Gastrocnemius medialis (tissue), 4 donors: ENCODE measurements at regions not wholly inside any gene's neighbourhood (a gene's known extent, or its start where the extent isn't known, plus 50 kb on each side); places are given as distances from the start of the nearest gene placed in this dataset.

ENCODE experiments used
- ATAC-seq, 2 donors: fragments of 150-250 bp; one replicate each; pipeline ENCODE4 v1.9.1; 2016
- DNase-seq, 2 donors: peaks; one replicate each; pipeline ENCODE4 v3.0.0-alpha.2; 2019
- H3K27ac ChIP-seq, 4 donors: fragments of 200-600 bp; sonication (generic); 1 replicate in 1 of 4; 2 replicates in 3 of 4; pipeline ENCODE4 v1.5.1; 2016 to 2018; ENCODE audit warnings: mild to moderate bottlenecking in 2 of 4, moderate library complexity in 1 of 4
- H3K27me3 ChIP-seq, 3 donors: fragments of 200-600 bp; sonication (generic) in 2 of 3; 1 replicate in 1 of 3; 2 replicates in 2 of 3; pipeline versions ENCODE4 v1.5.1 to v1.6.0; 2016 to 2019; ENCODE audit warnings: mild to moderate bottlenecking in 1 of 3, moderate library complexity in 1 of 3
- H3K36me3 ChIP-seq, 2 donors: fragments of 200-600 bp; sonication (generic) in 1 of 2; one replicate each; pipeline ENCODE4 v1.5.1; 2017 to 2018
- H3K4me1 ChIP-seq, 2 donors: fragments of 200-600 bp; sonication (generic) in 1 of 2; one replicate each; pipeline ENCODE4 v1.5.1; 2016 to 2017; ENCODE audit warnings: mild to moderate bottlenecking in 2 of 2
- H3K4me3 ChIP-seq, 4 donors: fragments of 200-600 bp; sonication (generic) in 3 of 4; 1 replicate in 1 of 4; 2 replicates in 3 of 4; pipeline ENCODE4 v1.5.1; 2016 to 2019; ENCODE audit warnings: mild to moderate bottlenecking in 2 of 4
- H3K9me3 ChIP-seq, 3 donors: fragments of 200-600 bp; sonication (generic) in 2 of 3; 1 replicate in 1 of 3; 2 replicates in 2 of 3; pipeline ENCODE4 v1.5.1; 2016 to 2019
- POLR2A ChIP-seq, 2 donors: fragments of 450-650 bp; IDR thresholded peaks; one replicate each; pipeline ENCODE4 v1.6.1; 2017; ENCODE audit warnings: antibody characterized with exemption in 2 of 2, mild to moderate bottlenecking in 2 of 2, moderate library complexity in 2 of 2
- in situ Hi-C, 4 donors: fragments of 200-750 bp; cut with MboI; loops; one replicate each; pipeline versions ENCODE4 v1.15.0 to v1.8.0; 2017; ENCODE audit warnings: low sequenced_read_pairs in 4 of 4
- intact Hi-C: fragments of 100-400 bp; cut with DNase I; formaldehyde crosslinking; loops from one replicate; pipeline ENCODE4 v1.15.1; 2023; ENCODE audit warnings: low total_unique reads
- TF ChIP-seq, protein P1 (sequence below), 5 experiments: fragments of 450-650 bp in 3 of 5; fragments of 200-600 bp in 2 of 5; sonication (generic) in 2 of 5; IDR thresholded peaks in 4 of 5; conservative IDR thresholded peaks in 1 of 5; 1 replicate in 4 of 5; 2 replicates in 1 of 5; pipeline ENCODE4 v1.5.1; 2016 to 2019; ENCODE audit warnings: antibody characterized with exemption in 5 of 5, mild to moderate bottlenecking in 3 of 5, moderate library complexity in 3 of 5

DNA sequence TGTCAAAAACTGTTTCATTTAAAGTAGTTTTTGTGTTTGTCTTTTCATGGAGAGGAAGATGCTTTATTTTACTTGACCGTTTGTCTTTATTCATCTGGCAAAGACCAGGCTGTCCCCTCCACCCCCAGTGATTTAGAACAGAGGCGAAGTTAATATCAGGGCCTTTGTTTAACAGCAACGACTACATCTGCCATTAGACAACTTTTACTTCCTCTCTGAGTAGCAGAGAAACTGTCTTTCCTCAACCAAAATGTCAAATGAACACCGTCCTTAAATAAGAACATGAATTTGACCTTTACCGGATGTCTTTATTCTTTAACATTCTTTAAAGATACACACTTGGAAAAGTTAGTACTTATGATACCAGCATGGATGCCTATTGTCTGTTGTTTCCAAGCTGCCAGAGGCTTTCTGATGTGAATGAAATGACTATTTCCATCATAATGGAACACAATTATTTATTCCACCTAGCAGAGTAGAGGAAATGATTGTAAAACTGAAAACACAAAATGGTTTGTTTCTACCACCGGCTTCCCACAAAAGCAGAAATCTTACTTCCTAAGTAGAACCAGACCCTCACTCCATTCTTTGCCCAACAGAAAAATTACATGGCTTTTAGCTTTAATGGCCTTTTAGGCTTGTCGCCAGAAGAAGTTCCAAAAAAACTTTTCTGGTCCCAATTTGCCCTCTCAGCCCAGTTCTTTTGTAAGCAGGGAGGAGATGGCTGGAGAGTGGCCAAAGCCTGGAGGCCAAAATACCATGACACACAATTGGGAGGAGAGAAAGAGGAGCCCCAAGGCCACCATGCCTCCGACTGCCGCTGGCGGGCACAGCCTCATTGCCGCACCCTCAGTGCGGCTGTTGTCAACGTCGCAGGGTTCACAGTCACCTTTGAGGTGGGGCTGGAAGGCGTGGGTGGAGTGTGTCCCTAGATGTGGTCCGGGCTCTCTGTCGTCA lies 168.5 kb downstream of the TEX36 start:
- DNase-seq (no peak), ATAC-seq (no peak)
- no peak for TF ChIP-seq POLR2A (IDR thresholded peaks at IDR 0.05)
- TF ChIP-seq, protein P1, sequence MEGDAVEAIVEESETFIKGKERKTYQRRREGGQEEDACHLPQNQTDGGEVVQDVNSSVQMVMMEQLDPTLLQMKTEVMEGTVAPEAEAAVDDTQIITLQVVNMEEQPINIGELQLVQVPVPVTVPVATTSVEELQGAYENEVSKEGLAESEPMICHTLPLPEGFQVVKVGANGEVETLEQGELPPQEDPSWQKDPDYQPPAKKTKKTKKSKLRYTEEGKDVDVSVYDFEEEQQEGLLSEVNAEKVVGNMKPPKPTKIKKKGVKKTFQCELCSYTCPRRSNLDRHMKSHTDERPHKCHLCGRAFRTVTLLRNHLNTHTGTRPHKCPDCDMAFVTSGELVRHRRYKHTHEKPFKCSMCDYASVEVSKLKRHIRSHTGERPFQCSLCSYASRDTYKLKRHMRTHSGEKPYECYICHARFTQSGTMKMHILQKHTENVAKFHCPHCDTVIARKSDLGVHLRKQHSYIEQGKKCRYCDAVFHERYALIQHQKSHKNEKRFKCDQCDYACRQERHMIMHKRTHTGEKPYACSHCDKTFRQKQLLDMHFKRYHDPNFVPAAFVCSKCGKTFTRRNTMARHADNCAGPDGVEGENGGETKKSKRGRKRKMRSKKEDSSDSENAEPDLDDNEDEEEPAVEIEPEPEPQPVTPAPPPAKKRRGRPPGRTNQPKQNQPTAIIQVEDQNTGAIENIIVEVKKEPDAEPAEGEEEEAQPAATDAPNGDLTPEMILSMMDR (IDR thresholded peaks at IDR 0.05 in 4 of 5, conservative IDR thresholded peaks at IDR 0.05 in 1 of 5) = no peak
- Histone ChIP-seq H3K4me3 (no peak overlapping the region), H3K9me3 (no peaks in the 10 kb centered on the region), H3K4me1 (no peaks in the 10 kb centered on the region), H3K27ac (no peak overlapping the region), H3K36me3 (no peaks in the 10 kb centered on the region), H3K27me3 (peaks cover 0 to 3% (median 2%) of the 10 kb centered on the region in 3 donors)
- intact Hi-C loops = no loop called here
- in situ Hi-C loops = no loop called here

DNA sequence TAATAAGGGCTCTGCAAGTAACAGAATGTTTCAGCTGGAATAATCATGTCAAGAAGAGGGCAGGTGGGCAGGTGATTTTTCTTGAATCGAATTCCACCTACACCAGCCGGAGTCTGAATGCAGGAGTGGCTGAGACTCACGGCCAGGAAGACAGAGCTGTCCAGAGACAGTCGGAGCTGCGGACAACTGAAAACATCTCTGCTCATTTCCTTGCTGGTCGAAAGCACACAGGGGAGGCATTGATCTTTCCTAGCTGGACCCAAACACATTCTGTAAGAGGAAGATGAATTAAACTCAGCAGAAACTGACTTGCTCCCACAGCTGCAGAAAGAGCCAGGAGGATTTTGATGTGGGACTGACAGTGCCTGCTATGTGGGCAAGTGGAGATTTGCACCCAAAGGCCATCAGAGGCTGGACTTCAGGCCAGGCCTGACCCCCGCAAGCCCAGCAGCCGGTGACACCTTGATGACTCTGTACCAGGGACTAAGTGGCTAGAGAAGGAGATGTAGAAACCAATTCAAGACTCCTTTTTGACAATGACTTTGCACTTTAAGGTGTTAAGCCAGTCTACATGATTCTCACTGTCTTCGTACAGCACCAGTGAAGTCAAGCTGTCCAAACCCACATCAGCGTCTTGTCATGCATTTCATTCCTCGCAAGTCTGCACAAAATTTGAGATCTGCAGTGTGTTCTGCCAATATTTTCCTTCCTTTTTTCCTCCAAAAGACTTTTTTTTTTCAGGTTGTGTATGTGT lies 169.4 kb downstream of the TEX36 start:
- intact Hi-C loops = no loop called here
- H3K36me3 ChIP-seq = no peaks in the 10 kb centered on the region
- TF ChIP-seq, protein P1 (IDR thresholded peaks at IDR 0.05 in 4 of 5, conservative IDR thresholded peaks at IDR 0.05 in 1 of 5) = no peak
- no peak for TF ChIP-seq POLR2A (IDR thresholded peaks at IDR 0.05)
- no peak for ATAC-seq
- no peaks in the 10 kb centered on the region for H3K9me3 ChIP-seq
- no peak for DNase-seq
- peaks cover 0 to 3% (median 0%) of the 10 kb centered on the region in 3 donors for H3K27me3 ChIP-seq
- in situ Hi-C loops = no loop called here
- no peak overlapping the region for H3K4me3 ChIP-seq
- H3K27ac ChIP-seq = no peak overlapping the region
- no peaks in the 10 kb centered on the region for H3K4me1 ChIP-seq

DNA sequence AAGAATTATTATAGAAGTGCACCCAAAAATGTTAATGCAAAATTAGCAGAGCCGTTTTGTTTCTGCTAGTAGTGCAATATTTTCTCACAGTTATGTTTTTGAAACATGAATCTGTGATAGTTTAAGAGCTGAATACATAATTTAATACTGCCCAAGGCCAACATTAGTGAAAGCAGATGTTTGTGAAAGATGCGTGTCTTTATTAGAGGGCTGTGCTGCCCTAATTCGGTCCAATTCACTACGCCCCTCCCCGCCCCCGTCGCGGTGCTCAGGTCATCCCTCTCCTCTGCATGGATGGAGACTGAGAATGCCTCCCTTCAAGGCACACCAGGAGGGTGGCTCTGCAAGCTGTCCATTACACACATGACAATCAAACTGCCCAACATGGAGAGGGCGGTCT lies 172.0 kb downstream of the TEX36 start:
- Histone ChIP-seq H3K27me3 (peaks cover 0 to 3% (median 0%) of the 10 kb centered on the region in 3 donors), H3K27ac (no peak overlapping the region), H3K36me3 (no peaks in the 10 kb centered on the region), H3K4me1 (no peaks in the 10 kb centered on the region), H3K9me3 (no peaks in the 10 kb centered on the region), H3K4me3 (no peak overlapping the region)
- TF ChIP-seq POLR2A (IDR thresholded peaks at IDR 0.05) = no peak
- TF ChIP-seq, protein P1 (IDR thresholded peaks at IDR 0.05 in 4 of 5, conservative IDR thresholded peaks at IDR 0.05 in 1 of 5) = no peak
- DNase-seq (no peak), ATAC-seq (no peak)
- intact Hi-C loops (no loop called here), in situ Hi-C loops (no loop called here)

DNA sequence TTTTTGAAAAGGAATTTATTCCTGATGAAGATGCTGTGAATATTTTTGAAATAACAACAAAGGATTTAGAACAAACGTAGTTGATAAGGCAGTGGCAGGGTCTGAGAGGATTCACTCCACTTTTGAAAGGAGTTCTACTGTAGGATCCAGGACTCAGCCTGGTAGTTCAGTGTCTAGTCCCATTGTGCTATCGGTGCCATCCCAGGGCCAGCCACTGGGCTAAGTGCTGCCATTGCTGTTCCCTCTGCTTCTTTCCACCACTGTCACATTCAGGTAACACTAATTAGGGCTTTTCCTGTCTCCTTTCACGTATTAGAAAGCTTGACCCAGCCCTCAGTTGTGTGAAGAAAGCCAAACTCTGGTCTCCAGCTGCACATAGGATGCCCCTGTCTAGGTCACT lies 177.3 kb downstream of the TEX36 start:
- in situ Hi-C loops = no loop called here
- no peak overlapping the region for H3K27ac ChIP-seq
- TF ChIP-seq POLR2A (IDR thresholded peaks at IDR 0.05) = no peak
- TF ChIP-seq, protein P1 (IDR thresholded peaks at IDR 0.05 in 4 of 5, conservative IDR thresholded peaks at IDR 0.05 in 1 of 5) = no peak
- ATAC-seq (no peak), DNase-seq (no peak)
- intact Hi-C loops = no loop called here
- no peaks in the 10 kb centered on the region for H3K36me3 ChIP-seq
- no peaks in the 10 kb centered on the region for H3K9me3 ChIP-seq
- no peaks in the 10 kb centered on the region for H3K4me1 ChIP-seq
- peaks cover 0 to 4% (median 0%) of the 10 kb centered on the region in 3 donors for H3K27me3 ChIP-seq
- H3K4me3 ChIP-seq = no peak overlapping the region
